HG02610 (cell line): ENCODE measurements at regions not wholly inside any gene's neighbourhood (a gene's known extent, or its start where the extent isn't known, plus 50 kb on each side); places are given as distances from the start of the nearest gene placed in this dataset.
"Not testable (repeated sequence)": the region's sequence is repeated elsewhere in the genome, so short reads cannot be mapped to it uniquely, and the experiment has no call there.

Experiments used
- ATAC-seq: cut with Tn5 transposase; IDR thresholded peaks from one replicate; pipeline ENCODE4 v1.9.1; 2021; ENCODE audit warnings: mild to moderate bottlenecking, moderate library complexity; ENCODE audit not compliant: unreplicated experiment

GRCh38 chr3:63094642-63095408 lies 183.3 kb upstream of the SYNPR start:
- ATAC-seq = no peak

DNA sequence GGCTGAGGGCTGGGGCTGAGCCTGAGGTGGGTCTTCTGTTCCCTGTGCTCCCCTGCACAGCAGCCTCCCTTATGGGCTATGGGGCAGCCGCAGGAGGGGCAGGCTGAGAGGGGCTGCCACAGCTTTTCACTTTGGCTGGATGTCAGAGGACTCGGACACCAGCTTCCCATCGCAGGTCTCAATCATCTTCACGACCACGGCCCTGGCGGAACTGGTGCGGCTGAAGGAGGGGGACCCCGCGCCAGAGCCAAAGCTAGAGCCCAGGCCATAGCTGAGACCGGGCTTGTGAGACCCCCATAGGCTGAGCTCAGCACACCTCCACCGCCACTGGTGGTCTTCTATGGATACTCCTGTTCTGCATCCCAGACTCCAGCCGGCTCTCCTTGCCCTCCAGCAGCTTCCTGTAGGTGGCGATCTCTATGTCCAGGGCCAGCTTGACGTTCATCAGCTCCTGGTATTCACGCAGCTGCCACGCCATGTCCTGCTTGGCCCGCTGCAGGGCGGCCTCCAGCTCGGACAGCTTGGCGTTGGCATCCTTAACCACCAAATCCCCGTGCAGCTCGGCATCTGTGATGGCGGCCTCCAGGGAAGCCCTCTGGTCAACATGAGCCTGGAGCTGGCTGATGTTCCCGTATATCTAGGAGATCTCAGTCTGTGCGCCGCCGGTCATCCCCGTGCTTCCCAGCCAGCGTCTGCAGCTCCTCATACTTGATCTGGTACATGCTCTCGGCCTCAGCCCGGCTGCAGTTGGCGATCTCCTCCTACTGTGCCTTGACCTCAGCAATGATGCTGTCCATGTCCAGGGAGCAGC lies 181.7 kb upstream of the SYNPR start:
- ATAC-seq = no peak

GRCh38 chr3:63097396-63097795 lies 180.7 kb upstream of the SYNPR start:
- ATAC-seq = no peak

GRCh38 chr3:63116922-63117321 lies 161.2 kb upstream of the SYNPR start:
- ATAC-seq = no peak

- ATAC-seq = no peak
These were observed 154.0 kb upstream of the SYNPR start for GRCh38 chr3:63124090-63124489.

GRCh38 chr3:63126530-63126929 lies 151.6 kb upstream of the SYNPR start:
- ATAC-seq = no peak

GRCh38 chr3:63128380-63128779 lies 149.7 kb upstream of the SYNPR start:
- no peak for ATAC-seq

GRCh38 chr3:63130625-63131024 lies 147.5 kb upstream of the SYNPR start:
- no peak for ATAC-seq

DNA sequence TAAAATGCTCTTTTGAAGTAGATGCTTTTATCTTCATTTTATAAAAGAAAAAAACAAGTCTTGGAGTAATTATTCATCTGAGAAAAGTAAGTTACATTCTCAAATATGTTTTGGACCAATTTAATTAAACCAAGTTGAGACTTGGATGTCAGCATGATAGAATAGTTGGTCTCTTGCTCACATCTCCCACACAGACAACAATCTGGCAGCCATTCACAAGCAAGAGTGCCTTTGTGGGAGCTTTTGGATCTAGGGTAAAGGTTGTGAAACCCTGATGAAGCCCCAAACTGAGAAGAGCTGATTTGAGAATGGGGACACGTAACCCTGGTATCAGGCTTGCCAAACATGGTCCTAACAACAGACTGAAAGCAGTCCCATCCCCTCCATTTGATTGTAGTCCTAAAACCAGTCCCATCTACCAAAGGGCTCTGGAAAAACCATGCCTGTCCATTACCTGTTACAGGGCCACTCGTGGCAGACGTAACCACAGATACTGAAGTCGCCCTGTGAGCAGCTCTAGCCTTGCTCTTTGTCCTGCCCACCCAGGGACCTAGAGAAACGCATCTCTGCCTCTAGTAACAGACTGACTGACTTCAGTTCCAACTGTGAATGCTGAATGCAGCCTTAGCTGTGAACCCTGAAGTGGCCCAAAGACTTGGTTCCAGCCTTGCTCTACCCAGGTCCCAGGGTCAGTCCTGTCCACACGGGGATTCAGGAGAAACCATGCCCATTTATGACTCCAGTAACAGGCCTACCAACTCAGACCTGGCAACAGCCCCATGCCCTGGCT lies 145.5 kb upstream of the SYNPR start:
- no peak for ATAC-seq

DNA sequence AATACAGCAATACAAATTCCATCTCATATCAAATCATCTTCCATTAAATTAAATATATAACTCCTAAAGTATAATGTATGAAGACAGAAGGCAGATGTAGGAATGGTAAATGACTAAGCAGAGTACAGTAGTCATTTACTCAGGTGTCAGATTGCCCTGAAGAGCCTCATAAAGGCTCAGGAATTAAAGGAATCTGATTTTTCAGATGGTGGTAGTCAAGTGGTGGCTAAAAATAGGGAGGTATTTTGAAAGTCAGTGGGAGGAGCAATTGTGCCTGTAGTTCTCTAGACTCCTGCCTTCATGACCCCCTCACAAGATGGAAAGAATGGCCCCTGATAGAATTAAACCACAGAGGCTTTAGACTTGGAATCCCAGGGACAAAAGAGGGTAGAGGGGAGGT lies 142.7 kb upstream of the SYNPR start:
- no peak for ATAC-seq

- ATAC-seq = not testable (repeated sequence)
These were observed 141.9 kb upstream of the SYNPR start for GRCh38 chr3:63136249-63136648.

- no peak for ATAC-seq
These were observed 135.4 kb upstream of the SYNPR start for GRCh38 chr3:63142681-63143080.

DNA sequence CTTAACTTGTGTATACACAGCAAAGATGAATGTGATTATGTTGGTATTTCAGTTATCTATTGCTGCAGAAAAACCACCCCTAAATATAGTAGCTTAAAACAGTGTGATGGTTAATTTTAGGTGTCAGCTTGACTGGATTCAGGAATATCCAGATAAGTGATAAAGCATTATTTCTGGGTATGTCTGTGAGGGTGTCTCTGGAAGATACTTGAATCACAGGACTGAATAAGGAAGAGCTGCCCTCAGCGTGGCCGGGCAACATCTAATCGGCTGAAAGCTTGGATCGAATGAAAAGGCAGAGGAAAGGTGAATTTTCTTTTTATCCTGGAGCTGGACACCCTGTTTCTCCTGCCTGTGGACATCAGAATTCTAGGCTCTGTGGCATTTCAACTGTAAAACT lies 132.0 kb upstream of the SYNPR start:
- no peak for ATAC-seq

- no peak for ATAC-seq
These were observed 127.2 kb upstream of the SYNPR start for GRCh38 chr3:63150880-63151279.

DNA sequence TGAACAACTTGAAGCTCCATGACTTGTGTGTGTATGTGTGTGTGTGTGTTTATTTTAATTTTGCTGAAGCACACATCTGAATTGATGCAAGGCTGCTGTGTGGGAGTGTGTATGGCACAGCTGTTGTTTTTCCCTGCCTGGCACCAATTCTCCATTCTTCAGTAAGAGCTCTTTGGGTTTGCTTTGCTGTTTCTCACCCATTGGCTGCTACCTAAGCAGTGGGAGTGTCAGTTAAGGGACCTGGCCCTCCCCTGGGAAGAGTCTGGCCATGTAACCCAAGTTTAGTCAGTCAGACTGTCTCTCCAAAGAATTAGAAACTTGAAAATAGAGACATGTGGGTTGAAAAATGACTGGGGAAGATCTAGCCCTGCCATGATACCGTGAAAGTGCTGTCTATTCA lies 126.2 kb upstream of the SYNPR start:
- ATAC-seq = no peak

GRCh38 chr3:63159764-63160163 lies 118.3 kb upstream of the SYNPR start:
- no peak for ATAC-seq

GRCh38 chr3:63167113-63167512 lies 111.0 kb upstream of the SYNPR start:
- ATAC-seq = no peak

DNA sequence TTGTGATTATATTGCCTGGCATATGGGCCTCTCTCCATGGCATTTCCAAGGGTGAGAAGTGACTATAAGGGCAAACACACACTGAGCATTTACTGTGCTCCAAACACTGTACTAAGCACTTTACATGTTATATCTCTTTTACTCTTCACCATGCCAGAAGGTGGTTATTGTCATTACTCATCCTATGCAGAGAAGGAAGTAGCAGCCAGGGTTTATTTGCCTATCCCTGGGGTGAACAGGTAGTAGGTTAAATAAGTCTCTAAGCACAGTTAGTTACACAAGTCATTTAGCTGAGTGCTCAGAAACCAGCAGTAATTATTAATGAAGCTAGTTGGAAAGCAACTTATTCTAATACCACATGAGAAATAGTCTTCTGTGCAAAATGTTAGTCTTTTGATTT lies 109.9 kb upstream of the SYNPR start:
- no peak for ATAC-seq

DNA sequence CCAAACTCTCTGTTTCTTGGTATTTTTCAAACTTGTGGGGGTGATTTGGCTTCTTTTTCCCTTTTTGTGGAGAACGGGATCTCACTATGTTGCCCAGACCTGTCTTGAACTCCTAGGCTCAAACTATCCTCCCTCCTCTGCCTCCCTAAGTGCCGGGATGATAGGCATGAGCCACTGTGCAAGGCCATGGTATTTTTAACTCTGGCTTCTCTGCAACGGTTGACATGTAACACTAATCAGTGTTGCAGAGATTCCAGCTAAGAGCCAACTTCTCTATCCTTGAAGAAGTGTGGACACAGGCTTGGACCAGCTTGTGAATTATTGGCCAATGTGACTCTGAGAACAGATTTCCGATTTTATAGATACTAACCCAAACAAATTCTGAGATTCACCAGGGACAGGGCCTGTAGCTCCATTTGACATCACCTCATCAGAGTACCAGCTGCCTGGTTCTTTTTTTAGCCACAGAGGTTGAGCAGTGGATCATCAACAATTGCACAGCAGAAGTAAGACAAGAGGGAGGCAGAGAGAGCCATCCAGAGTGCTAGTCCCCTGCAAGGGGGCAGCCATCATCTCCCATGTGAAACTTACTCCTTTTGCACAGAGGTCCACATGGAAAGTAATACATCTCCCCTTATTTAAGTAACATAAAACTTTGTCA lies 98.1 kb upstream of the SYNPR start:
- ATAC-seq = no peak

GRCh38 chr3:63192248-63192647 lies 85.9 kb upstream of the SYNPR start:
- ATAC-seq = no peak

GRCh38 chr3:63193647-63194046 lies 84.5 kb upstream of the SYNPR start:
- ATAC-seq = no peak
